ENCODE measurements at regions not wholly inside any gene's neighbourhood (a gene's known extent, or its start where the extent isn't known, plus 50 kb on each side); places are given as distances from the start of the nearest gene placed in this dataset.

GRCh38 chr2:19150726-19151125 lies 207.7 kb downstream of the OSR1 start:
- Mint-ChIP-seq H3K27ac (ENCODE audit: unreplicated experiment) (no peak overlapping the region), H3K4me1 (ENCODE audit: low read depth) (no peaks in the 10 kb centered on the region), H3K36me3 (ENCODE audit: low read depth) (peaks cover 12% of the 10 kb centered on the region), H3K4me3 (ENCODE audit: unreplicated experiment) (no peak overlapping the region), H3K9me3 (ENCODE audit: low read depth) (peaks cover 26% of the 10 kb centered on the region), H3K27me3 (ENCODE audit: low read depth) (peaks cover 11% of the 10 kb centered on the region)
- no peak for DNase-seq (ENCODE audit: low spot score)
- TF ChIP-seq CTCF (IDR thresholded peaks at IDR 0.05), result no peak

- Mint-ChIP-seq H3K4me3 (ENCODE audit: unreplicated experiment) (no peak overlapping the region), H3K9me3 (ENCODE audit: low read depth) (peaks cover 20% of the 10 kb centered on the region), H3K27ac (ENCODE audit: unreplicated experiment) (no peak overlapping the region), H3K4me1 (ENCODE audit: low read depth) (peaks cover 11% of the 10 kb centered on the region), H3K36me3 (ENCODE audit: low read depth) (peaks cover 12% of the 10 kb centered on the region), H3K27me3 (ENCODE audit: low read depth) (peaks cover 10% of the 10 kb centered on the region)
- TF ChIP-seq CTCF (IDR thresholded peaks at IDR 0.05), result no peak
- no peak for DNase-seq (ENCODE audit: low spot score)
Measured at GRCh38 chr2:19146867-19147266, 211.6 kb downstream of the OSR1 start.

GRCh38 chr2:19141234-19142004 lies 217.0 kb downstream of the OSR1 start:
- H3K4me1 Mint-ChIP-seq (ENCODE audit: low read depth), result peaks cover 35% of the 10 kb centered on the region
- H3K27ac Mint-ChIP-seq (ENCODE audit: unreplicated experiment), result peak overlapping the region; percentile 62
- no peak for TF ChIP-seq CTCF (IDR thresholded peaks at IDR 0.05)
- DNase-seq (ENCODE audit: low spot score), result no peak
- no peak overlapping the region for H3K4me3 Mint-ChIP-seq (ENCODE audit: unreplicated experiment)
- no peaks in the 10 kb centered on the region for H3K27me3 Mint-ChIP-seq (ENCODE audit: low read depth)
- H3K9me3 Mint-ChIP-seq (ENCODE audit: low read depth), result no peaks in the 10 kb centered on the region
- no peaks in the 10 kb centered on the region for H3K36me3 Mint-ChIP-seq (ENCODE audit: low read depth)

- Mint-ChIP-seq H3K4me1 (ENCODE audit: low read depth) (peaks cover 35% of the 10 kb centered on the region), H3K27me3 (ENCODE audit: low read depth) (no peaks in the 10 kb centered on the region), H3K9me3 (ENCODE audit: low read depth) (no peaks in the 10 kb centered on the region), H3K36me3 (ENCODE audit: low read depth) (no peaks in the 10 kb centered on the region), H3K4me3 (ENCODE audit: unreplicated experiment) (no peak overlapping the region), H3K27ac (ENCODE audit: unreplicated experiment) (peak overlapping the region; percentile 67)
- no peak for TF ChIP-seq CTCF (IDR thresholded peaks at IDR 0.05)
- DNase-seq (ENCODE audit: low spot score), result no peak
Measured at GRCh38 chr2:19140463-19141208, 217.8 kb downstream of the OSR1 start.

GRCh38 chr2:19139386-19139785 lies 219.0 kb downstream of the OSR1 start:
- Mint-ChIP-seq H3K4me1 (ENCODE audit: low read depth) (peaks cover 35% of the 10 kb centered on the region), H3K9me3 (ENCODE audit: low read depth) (peaks cover 3% of the 10 kb centered on the region), H3K4me3 (ENCODE audit: unreplicated experiment) (no peak overlapping the region), H3K36me3 (ENCODE audit: low read depth) (peaks cover 1% of the 10 kb centered on the region), H3K27ac (ENCODE audit: unreplicated experiment) (no peak overlapping the region), H3K27me3 (ENCODE audit: low read depth) (no peaks in the 10 kb centered on the region)
- DNase-seq (ENCODE audit: low spot score), result no peak
- peak; percentile 34 for TF ChIP-seq CTCF (IDR thresholded peaks at IDR 0.05)
